Liver (tissue), 8 donors: ENCODE measurements at regions not wholly inside any gene's neighbourhood (a gene's known extent, or its start where the extent isn't known, plus 50 kb on each side); places are given as distances from the start of the nearest gene placed in this dataset.

Experiments used
- DNase-seq: peaks from one replicate; pipeline ENCODE4 v3.0.0-alpha.2; 2017; ENCODE audit warnings: low spot score
- H3K27ac ChIP-seq, 2 donors: one replicate each; pipeline ENCODE4 v1.7.0; 2013; ENCODE audit warnings: inconsistent platforms in 2 of 2, low read length in 2 of 2, control low read depth in 1 of 2, low read depth in 1 of 2, mild to moderate bottlenecking in 1 of 2
- H3K27me3 ChIP-seq, 4 donors: one replicate each; pipeline versions ENCODE4 v1.6.1 to v1.7.0; 2013; ENCODE audit warnings: low read length in 3 of 4, inconsistent platforms in 1 of 4, mild to moderate bottlenecking in 1 of 4, moderate library complexity in 1 of 4; ENCODE audit not compliant: control insufficient read depth in 4 of 4, insufficient read depth in 4 of 4
- H3K36me3 ChIP-seq, 4 donors: one replicate each; pipeline versions ENCODE4 v1.6.1 to v1.7.0; 2013; ENCODE audit warnings: low read length in 3 of 4, mild to moderate bottlenecking in 3 of 4, low read depth in 1 of 4, moderate library complexity in 1 of 4; ENCODE audit not compliant: control insufficient read depth in 4 of 4, insufficient read depth in 3 of 4
- H3K4me1 ChIP-seq, 4 donors: one replicate each; pipeline versions ENCODE4 v1.6.1 to v1.7.0; 2013; ENCODE audit warnings: low read length in 3 of 4, mild to moderate bottlenecking in 3 of 4, moderate library complexity in 1 of 4; ENCODE audit not compliant: control insufficient read depth in 4 of 4, insufficient read depth in 4 of 4
- H3K4me3 ChIP-seq, 3 donors: one replicate each; pipeline versions ENCODE4 v1.6.1 to v1.7.0; 2013; ENCODE audit warnings: low read length in 3 of 3, control low read depth in 1 of 3, low read depth in 1 of 3, mild to moderate bottlenecking in 1 of 3
- H3K9ac ChIP-seq, 2 donors: one replicate each; pipeline ENCODE4 v1.7.0; 2013; ENCODE audit warnings: low read length in 2 of 2, mild to moderate bottlenecking in 2 of 2, moderate library complexity in 2 of 2, control low read depth in 1 of 2, low read depth in 1 of 2
- H3K9me3 ChIP-seq, 4 donors: one replicate each; pipeline versions ENCODE4 v1.6.1 to v1.7.0; 2013; ENCODE audit warnings: low read length in 3 of 4; ENCODE audit not compliant: control insufficient read depth in 4 of 4
- EGR1 ChIP-seq, 2 donors: IDR thresholded peaks; 2 replicates each; pipeline ENCODE4 v1.6.1; 2016 to 2018; ENCODE audit warnings: antibody characterized with exemption in 2 of 2, low read depth in 2 of 2
- FOXA1 ChIP-seq: IDR thresholded peaks from 2 replicates; pipeline ENCODE4 v1.6.1; 2016; ENCODE audit warnings: antibody characterized with exemption
- FOXA2 ChIP-seq: IDR thresholded peaks from 2 replicates; pipeline ENCODE4 v1.6.1; 2016; ENCODE audit warnings: antibody characterized with exemption
- GABPA ChIP-seq, 2 donors: IDR thresholded peaks in 1 of 2; conservative IDR thresholded peaks in 1 of 2; 2 replicates each; pipeline ENCODE4 v1.6.1; 2016; ENCODE audit warnings: antibody characterized with exemption in 2 of 2, mild to moderate bottlenecking in 1 of 2, moderate library complexity in 1 of 2
- HNF4A ChIP-seq, 2 donors: conservative IDR thresholded peaks; 2 replicates each; pipeline ENCODE4 v1.6.1; 2016; ENCODE audit warnings: antibody characterized with exemption in 2 of 2, mild to moderate bottlenecking in 2 of 2
- HNF4G ChIP-seq: IDR thresholded peaks from 2 replicates; pipeline ENCODE4 v1.6.1; 2016; ENCODE audit warnings: antibody characterized with exemption
- JUND ChIP-seq, 2 donors: IDR thresholded peaks; 2 replicates each; pipeline ENCODE4 v1.6.1; 2016; ENCODE audit warnings: antibody characterized with exemption in 2 of 2
- MAX ChIP-seq: IDR thresholded peaks from 2 replicates; pipeline ENCODE4 v1.6.1; 2016; ENCODE audit warnings: antibody characterized with exemption
- NR2F2 ChIP-seq: IDR thresholded peaks from 2 replicates; pipeline ENCODE4 v1.6.1; 2016; ENCODE audit warnings: antibody characterized with exemption
- RAD21 ChIP-seq, 2 donors: IDR thresholded peaks; 2 replicates each; pipeline ENCODE4 v1.6.1; 2016; ENCODE audit warnings: antibody characterized with exemption in 2 of 2, mild to moderate bottlenecking in 2 of 2
- RXRA ChIP-seq, 2 donors: IDR thresholded peaks; 2 replicates each; pipeline ENCODE4 v1.6.1; 2017 to 2018; ENCODE audit warnings: antibody characterized with exemption in 2 of 2, mild to moderate bottlenecking in 1 of 2
- SP1 ChIP-seq: IDR thresholded peaks from 2 replicates; pipeline ENCODE4 v1.6.1; 2018; ENCODE audit warnings: antibody characterized with exemption, mild to moderate bottlenecking
- TAF1 ChIP-seq: conservative IDR thresholded peaks from 2 replicates; pipeline ENCODE4 v1.6.1; 2016; ENCODE audit warnings: antibody characterized with exemption, mild to moderate bottlenecking
- YY1 ChIP-seq: IDR thresholded peaks from 2 replicates; pipeline ENCODE4 v1.6.1; 2016; ENCODE audit warnings: antibody characterized with exemption, mild to moderate bottlenecking
- ZBTB33 ChIP-seq: IDR thresholded peaks from 2 replicates; pipeline ENCODE4 v1.6.1; 2016; ENCODE audit warnings: antibody characterized with exemption
- WGBS: extraction: QIAGEN DNeasy Blood & Tissue Kit; methylation state at CpG from one replicate; pipeline ENCODE4 v1.1.7; 2013; 5-methylcytosine and 5-hydroxymethylcytosine counted together
- TF ChIP-seq, protein P1 (sequence below): IDR thresholded peaks from 2 replicates; pipeline ENCODE4 v1.6.1; 2016; ENCODE audit warnings: antibody characterized with exemption, mild to moderate bottlenecking
- TF ChIP-seq, protein P2 (sequence below): IDR thresholded peaks from 2 replicates; pipeline ENCODE4 v1.6.1; 2016; ENCODE audit warnings: antibody characterized with exemption
- TF ChIP-seq, protein P3 (sequence below): fragments of 150-350 bp; IDR thresholded peaks from 2 replicates; pipeline ENCODE4 v1.5.1; 2017; ENCODE audit warnings: improper control_type of control experiment, low read depth, low read length; ENCODE audit not compliant: missing input control
- donor health status: healthy.
- donor health status: healthy.
- donor health status: healthy.
- donor health status: healthy.
- donor health status: healthy.

DNA sequence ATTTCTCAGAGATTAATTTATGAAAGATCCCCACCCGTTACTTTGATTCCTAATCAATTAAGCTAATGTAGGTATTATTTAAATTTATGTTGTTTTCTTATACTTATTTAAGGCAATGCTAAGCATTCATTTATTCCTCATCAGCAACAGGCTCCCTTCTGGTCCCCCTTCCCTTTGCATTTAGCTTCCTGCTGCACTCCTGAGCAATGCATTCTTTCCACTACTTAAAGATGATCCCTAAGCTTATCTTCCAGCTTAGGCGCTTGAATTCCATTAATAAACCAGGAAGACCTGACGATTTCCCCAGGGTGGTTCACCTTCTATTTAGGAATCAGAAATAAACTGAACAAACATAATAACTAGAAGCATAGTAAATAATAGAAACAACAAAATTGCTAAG is 1003.1 kb downstream of the FSTL5 start (continued):
- TF ChIP-seq, protein P1, sequence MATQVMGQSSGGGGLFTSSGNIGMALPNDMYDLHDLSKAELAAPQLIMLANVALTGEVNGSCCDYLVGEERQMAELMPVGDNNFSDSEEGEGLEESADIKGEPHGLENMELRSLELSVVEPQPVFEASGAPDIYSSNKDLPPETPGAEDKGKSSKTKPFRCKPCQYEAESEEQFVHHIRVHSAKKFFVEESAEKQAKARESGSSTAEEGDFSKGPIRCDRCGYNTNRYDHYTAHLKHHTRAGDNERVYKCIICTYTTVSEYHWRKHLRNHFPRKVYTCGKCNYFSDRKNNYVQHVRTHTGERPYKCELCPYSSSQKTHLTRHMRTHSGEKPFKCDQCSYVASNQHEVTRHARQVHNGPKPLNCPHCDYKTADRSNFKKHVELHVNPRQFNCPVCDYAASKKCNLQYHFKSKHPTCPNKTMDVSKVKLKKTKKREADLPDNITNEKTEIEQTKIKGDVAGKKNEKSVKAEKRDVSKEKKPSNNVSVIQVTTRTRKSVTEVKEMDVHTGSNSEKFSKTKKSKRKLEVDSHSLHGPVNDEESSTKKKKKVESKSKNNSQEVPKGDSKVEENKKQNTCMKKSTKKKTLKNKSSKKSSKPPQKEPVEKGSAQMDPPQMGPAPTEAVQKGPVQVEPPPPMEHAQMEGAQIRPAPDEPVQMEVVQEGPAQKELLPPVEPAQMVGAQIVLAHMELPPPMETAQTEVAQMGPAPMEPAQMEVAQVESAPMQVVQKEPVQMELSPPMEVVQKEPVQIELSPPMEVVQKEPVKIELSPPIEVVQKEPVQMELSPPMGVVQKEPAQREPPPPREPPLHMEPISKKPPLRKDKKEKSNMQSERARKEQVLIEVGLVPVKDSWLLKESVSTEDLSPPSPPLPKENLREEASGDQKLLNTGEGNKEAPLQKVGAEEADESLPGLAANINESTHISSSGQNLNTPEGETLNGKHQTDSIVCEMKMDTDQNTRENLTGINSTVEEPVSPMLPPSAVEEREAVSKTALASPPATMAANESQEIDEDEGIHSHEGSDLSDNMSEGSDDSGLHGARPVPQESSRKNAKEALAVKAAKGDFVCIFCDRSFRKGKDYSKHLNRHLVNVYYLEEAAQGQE, result no peak
- no peak for TF ChIP-seq RAD21 (IDR thresholded peaks at IDR 0.05)
- TF ChIP-seq FOXA2, result no peak
- TF ChIP-seq SP1, result no peak
- no peak for TF ChIP-seq RXRA (IDR thresholded peaks at IDR 0.05)
- no peak for TF ChIP-seq FOXA1
- TF ChIP-seq GABPA (IDR thresholded peaks at IDR 0.05 in 1 of 2, conservative IDR thresholded peaks at IDR 0.05 in 1 of 2), result no peak

DNA sequence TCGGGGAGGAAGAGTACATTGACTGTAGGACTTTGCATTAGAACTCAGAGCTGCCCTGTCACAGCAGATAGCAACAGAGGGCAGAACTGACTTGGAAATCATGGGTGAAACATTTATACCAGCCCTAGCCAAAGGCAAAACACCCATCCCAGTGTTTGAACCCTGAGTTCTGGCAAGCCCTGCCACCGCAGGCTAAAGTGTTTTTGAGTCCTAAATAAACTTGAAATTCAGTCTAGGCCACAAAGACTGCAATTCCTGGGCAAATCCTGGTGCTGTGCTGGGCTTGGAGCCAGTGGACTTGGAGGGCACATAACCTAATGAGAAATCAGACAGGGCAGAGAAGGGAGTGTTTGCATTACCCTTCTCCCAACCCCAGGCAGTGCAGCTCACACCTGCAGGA is 1015.7 kb downstream of the FSTL5 start:
- no peak for DNase-seq
- no peak overlapping the region for H3K27ac ChIP-seq
- no peaks in the 10 kb centered on the region for H3K9me3 ChIP-seq
- no peak overlapping the region for H3K4me3 ChIP-seq
- H3K9ac ChIP-seq, result no peak overlapping the region
- H3K27me3 ChIP-seq, result no peaks in the 10 kb centered on the region
- H3K36me3 ChIP-seq, result no peaks in the 10 kb centered on the region
- peaks cover 0 to 7% (median 3%) of the 10 kb centered on the region in 4 donors for H3K4me1 ChIP-seq
- TF ChIP-seq FOXA1 (no peak), HNF4A (conservative IDR thresholded peaks at IDR 0.05) (peak; percentile 58 to 79), MAX (no peak), HNF4G (no peak), SP1 (no peak), JUND (IDR thresholded peaks at IDR 0.05) (no peak), GABPA (IDR thresholded peaks at IDR 0.05 in 1 of 2, conservative IDR thresholded peaks at IDR 0.05 in 1 of 2) (no peak), FOXA2 (no peak), ZBTB33 (no peak), TAF1 (no peak), RAD21 (IDR thresholded peaks at IDR 0.05) (peak; percentile 56 to 57), EGR1 (IDR thresholded peaks at IDR 0.05; ENCODE audit: low read depth in 2 of 2) (no peak), YY1 (no peak), RXRA (IDR thresholded peaks at IDR 0.05) (peak; percentile 33 to 68), NR2F2 (no peak)
- TF ChIP-seq, protein P1, result peak; percentile 39
- TF ChIP-seq, protein P2, sequence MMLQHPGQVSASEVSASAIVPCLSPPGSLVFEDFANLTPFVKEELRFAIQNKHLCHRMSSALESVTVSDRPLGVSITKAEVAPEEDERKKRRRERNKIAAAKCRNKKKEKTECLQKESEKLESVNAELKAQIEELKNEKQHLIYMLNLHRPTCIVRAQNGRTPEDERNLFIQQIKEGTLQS, result peak; percentile 33
- TF ChIP-seq, protein P3, sequence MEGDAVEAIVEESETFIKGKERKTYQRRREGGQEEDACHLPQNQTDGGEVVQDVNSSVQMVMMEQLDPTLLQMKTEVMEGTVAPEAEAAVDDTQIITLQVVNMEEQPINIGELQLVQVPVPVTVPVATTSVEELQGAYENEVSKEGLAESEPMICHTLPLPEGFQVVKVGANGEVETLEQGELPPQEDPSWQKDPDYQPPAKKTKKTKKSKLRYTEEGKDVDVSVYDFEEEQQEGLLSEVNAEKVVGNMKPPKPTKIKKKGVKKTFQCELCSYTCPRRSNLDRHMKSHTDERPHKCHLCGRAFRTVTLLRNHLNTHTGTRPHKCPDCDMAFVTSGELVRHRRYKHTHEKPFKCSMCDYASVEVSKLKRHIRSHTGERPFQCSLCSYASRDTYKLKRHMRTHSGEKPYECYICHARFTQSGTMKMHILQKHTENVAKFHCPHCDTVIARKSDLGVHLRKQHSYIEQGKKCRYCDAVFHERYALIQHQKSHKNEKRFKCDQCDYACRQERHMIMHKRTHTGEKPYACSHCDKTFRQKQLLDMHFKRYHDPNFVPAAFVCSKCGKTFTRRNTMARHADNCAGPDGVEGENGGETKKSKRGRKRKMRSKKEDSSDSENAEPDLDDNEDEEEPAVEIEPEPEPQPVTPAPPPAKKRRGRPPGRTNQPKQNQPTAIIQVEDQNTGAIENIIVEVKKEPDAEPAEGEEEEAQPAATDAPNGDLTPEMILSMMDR, result no peak
- 30% methylated on average over 2 of the region's 2 CpGs for WGBS
